B cell (primary cell): ENCODE measurements at regions not wholly inside any gene's neighbourhood (a gene's known extent, or its start where the extent isn't known, plus 50 kb on each side); places are given as distances from the start of the nearest gene placed in this dataset.

Experiments used
- CTCF ChIP-seq: fragments of 200-600 bp; IDR thresholded peaks from one replicate; pipeline ENCODE4 v1.8.0; 2022; ENCODE audit warnings: antibody characterized with exemption, mild to moderate bottlenecking
- EZH2 ChIP-seq: IDR thresholded peaks from 2 replicates; pipeline ENCODE4 v1.6.1; 2012; ENCODE audit warnings: borderline replicate concordance, low read depth, mild to moderate bottlenecking, moderate library complexity, low read length; ENCODE audit not compliant: insufficient read depth, poor library complexity, severe bottlenecking

DNA sequence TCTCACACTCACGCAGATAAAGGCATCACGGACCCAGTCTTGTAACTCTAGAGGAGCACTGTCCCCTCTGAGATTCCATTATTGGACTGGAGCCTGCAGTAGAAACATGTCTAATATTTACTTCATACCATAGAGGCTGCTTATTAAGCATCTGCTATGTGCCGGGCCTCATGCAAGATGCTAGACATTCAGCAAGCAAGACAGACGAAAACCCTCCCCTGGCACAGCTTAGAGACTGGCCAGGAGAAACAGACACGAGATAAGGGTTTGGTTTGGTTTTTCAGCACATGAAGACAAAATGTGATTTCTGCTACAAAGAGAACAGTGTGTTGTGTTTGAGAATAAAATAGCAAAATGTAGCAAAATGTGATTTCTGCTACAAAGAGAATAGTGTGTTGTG, 719.2 kb downstream of the MED13L start:
- TF ChIP-seq CTCF (no peak), EZH2 (no peak)
